GM18951 (cell line): ENCODE measurements at regions not wholly inside any gene's neighbourhood (a gene's known extent, or its start where the extent isn't known, plus 50 kb on each side); places are given as distances from the start of the nearest gene placed in this dataset.
"Not testable (repeated sequence)": the region's sequence is repeated elsewhere in the genome, so short reads cannot be mapped to it uniquely, and the experiment has no call there.

Source experiments
- POLR2A ChIP-seq: IDR thresholded peaks from 4 replicates; pipeline ENCODE4 v1.6.1; 2011; ENCODE audit warnings: mild to moderate bottlenecking; ENCODE audit not compliant: insufficient read length, insufficient read depth; ENCODE audit errors: extremely low read depth
- in situ Hi-C: fragments of 300-500 bp; cut with MboI; formaldehyde crosslinking; loops from one replicate; pipeline ENCODE4 v1.12.0; 2022; ENCODE audit warnings: low sequenced_read_pairs, mixed read lengths, inconsistent platforms; ENCODE audit not compliant: unreplicated experiment

DNA sequence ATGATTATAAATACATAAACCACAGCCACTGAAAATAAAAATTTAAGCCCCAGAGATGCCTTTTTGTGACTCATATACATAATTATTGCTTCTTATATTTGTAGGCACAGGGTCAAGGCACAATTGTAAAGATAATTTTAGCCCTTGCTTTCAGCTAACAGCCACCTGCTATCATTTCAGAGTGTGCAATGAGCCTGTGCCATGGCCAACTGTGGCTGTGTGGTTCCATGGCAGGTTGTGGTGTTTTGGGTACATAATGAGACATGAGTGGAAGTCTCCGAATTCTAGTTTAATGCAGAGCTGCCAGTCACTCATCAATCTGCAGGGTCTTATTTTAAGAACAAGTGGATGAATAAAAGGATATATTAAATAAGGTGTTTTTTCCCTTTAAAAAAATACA, 346.9 kb upstream of the SNX7 start:
- in situ Hi-C loops: no loop called here
- no peak for TF ChIP-seq POLR2A

DNA sequence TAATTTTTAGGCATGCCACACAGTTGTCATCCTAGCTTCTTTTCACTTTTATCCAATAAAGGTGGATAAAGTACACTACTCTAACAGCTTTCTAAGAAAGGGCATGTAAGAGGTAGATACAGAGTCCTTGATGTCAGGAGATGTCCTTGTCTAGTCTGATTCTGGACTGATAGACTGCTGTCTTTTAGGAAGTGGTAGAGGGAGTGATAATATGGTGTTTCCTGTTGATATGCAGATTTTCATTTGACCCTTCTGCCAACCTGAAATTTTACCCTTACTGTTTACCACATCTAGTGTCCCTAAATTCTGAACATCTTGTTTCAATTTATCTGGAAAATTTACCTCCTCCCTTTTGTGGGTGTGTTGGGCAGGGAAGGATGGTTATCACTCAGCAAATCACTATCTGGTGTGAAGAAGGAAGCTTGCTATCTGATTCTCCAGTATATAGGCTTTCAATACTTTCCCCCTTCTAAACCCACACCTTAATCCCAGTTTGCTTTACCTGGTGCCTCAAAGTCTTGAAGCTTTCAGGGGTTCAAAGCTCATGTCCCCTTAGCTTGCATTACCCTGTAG, 354.9 kb upstream of the SNX7 start:
- in situ Hi-C loops: no loop called here
- TF ChIP-seq POLR2A: no peak

DNA sequence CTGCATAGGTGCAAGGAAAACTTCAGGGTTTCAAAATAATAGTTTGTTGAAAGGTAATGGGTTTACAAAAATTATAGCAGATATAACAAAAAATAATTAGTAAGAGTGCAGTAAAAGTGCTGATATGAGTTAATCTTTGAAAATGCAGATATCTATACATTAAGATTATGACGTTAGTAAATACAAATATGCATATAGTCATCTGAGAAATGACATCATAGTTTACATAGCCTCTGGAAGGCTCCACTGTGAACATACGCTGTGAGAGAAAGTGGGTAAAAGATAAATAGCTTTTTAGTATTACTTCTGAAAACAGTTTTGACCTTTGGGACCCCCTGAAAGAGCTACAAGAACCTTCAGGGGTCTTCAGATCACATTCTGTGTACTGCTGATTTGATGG, 356.2 kb upstream of the SNX7 start:
- TF ChIP-seq POLR2A: no peak
- in situ Hi-C loops: no loop called here

DNA sequence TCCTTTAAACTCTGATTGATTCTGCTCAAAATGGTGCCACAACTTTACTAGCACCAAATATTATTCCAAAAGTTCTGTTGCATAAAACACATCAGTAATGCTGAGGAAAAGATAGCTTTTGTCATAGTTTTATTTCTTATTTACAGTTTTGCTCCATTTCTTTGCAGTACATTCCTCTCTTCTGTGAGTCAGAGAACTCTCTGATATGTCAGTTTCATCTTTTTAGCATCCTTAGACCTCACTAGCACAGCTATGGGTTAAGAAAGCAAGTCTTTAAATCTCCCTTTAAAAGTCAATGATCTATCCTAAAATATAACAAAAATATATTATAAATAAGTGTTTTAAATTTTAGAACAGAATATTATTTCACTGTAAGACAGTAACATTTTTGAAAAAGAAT, 356.6 kb upstream of the SNX7 start:
- TF ChIP-seq POLR2A: no peak
- in situ Hi-C loops: no loop called here

DNA sequence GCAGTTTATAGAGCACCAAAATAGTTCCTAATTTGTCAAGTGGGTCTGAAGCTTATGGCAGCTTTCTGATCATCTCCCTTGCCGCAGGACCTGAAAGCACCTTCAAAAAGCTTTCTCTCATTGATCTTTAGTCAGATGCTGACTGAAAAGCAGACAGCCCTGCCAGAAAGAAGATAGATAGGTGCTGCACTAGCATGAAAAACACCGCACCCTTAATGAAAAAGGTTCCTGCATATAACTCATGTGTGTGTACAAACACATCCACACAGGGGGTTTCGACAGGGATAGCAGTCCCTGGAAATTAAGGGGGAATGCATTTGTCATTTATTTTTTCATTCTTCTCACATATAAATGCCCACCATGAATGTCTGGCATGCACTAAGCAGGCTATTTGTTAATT, 361.7 kb upstream of the SNX7 start:
- TF ChIP-seq POLR2A: no peak
- in situ Hi-C loops: no loop called here

DNA sequence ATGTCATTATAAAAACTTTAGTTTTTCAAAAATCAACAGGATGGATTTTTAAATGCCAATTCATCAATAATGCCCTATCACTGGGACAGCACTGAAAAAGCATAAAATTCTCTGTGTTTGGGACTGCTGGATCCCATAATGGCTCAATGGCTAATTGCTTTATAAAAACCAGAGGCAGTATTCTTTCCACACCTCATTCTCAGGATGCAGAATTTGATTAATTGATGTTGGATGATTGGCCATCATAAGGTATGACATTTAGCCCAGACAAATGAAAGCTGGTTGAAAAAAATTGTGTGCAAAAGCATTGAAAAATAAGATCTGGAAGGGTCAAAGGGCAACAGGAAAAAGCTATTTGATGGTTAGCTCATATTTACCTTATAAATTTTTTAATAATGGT, 362.2 kb upstream of the SNX7 start:
- no peak for TF ChIP-seq POLR2A
- in situ Hi-C loops: no loop called here

DNA sequence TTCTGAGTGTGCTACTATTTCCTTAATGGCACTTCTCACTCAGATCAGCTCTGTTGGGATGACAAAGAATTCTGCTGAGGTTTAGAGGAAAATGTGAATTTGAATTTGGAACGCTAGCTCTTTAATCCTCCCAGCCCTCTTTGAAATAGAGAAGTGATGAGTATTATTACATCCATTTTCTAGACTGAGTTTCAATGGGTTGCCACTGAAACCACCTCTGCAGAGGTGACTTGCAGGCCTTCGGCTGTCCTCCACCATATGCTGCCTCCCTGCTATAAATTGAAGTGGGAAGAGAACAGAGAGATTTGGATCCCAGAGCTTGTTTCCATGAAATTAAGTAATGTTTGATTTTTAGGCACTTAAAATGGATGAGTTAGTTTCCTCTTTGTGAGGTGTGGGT, 363.2 kb upstream of the SNX7 start:
- in situ Hi-C loops: no loop called here
- TF ChIP-seq POLR2A: no peak

DNA sequence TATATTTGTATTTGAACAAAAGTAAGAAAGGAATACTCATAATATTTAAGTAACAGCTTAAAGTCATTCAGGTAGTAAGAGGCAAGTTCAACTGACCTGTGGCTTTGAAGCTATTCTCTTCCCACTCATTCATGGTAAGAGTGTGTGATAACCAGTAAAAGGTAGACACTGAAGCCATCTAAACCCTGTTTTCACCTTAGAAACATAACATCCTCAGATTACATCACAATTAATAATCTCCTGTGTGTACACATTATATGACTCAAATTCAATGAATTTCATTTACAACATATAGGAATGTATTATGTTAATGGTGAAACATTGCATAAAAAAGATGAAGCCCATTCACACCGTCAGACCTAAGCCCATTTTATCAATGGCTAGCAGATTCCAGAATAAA, 364.8 kb upstream of the SNX7 start:
- in situ Hi-C loops: no loop called here
- no peak for TF ChIP-seq POLR2A

DNA sequence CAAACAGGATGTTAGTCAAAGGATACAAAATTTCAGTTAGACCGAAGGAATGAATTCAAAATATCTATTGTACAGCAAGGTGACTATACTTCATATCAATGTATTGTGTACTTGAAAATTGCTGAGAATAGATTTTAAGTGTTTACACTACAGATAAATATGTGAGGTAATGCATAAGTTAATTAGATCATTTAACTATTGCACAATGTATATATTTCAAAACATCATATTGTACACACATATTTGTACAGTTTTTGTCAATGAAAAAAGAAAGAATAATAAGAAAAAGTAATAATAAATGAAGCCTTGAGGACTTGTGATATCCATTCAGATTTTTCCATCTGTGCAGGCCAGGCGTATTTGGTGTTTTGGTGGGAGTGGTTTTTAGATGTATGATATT, 367.4 kb upstream of the SNX7 start:
- TF ChIP-seq POLR2A: no peak
- in situ Hi-C loops: no loop called here

DNA sequence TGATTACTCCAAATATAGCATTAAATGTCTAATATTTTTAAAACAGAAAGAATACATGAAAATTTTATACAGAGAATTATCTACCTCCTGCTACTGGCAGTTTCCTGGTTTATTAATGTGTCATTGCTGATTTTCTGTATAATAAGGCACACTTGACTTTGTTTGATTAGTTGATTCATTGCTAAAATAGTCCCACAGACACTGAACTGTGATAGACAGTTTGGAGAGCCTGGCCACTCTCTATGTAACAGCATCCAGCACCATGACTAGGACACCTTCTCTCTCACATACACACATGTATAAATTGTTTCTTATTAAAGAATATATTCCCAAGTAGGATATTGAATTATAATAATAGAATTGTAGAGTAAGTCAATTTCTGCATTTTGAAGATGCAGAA, 368.5 kb upstream of the SNX7 start:
- in situ Hi-C loops: no loop called here
- no peak for TF ChIP-seq POLR2A

DNA sequence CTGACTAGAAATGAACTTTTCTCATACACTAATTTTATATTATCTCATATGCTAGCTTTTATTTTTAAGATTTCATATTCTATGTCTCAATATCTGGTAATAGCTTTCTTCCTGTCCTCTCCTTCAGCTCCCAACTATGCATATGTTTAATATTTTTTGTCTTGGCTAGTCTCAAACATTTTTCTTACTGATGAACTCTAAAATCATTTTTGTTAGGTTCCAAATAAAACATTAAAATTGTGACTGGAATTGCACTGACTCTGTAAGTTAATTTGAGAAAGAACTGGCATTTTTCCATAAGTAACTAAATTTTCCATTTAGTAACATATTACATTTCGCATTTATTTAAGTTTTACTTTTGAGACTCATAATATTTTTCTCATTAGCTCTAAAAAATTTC, 368.5 kb upstream of the DPYD start:
- in situ Hi-C loops: no loop called here

DNA sequence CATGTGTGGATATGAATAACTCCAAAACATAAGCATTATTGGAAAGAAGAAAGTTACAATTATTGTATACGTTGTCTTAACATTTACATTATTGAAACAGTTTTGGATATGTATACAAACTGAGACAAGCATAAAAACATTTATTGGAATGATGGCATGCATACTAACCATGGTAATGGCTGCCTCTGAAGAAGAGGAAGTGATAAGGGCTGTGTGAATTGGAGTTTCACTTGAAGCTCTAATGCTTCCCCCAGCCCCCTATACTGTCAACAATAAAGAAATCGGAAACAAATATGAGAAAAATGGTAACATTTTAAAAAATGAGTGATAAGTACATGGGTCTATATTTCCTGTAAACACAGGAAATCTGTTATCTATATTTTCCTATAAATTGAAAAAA, 367.7 kb upstream of the DPYD start:
- in situ Hi-C loops: no loop called here
- no peak for TF ChIP-seq POLR2A

More for the DNA sequence above, 368.5 kb upstream of the DPYD start:
- no peak for TF ChIP-seq POLR2A

DNA sequence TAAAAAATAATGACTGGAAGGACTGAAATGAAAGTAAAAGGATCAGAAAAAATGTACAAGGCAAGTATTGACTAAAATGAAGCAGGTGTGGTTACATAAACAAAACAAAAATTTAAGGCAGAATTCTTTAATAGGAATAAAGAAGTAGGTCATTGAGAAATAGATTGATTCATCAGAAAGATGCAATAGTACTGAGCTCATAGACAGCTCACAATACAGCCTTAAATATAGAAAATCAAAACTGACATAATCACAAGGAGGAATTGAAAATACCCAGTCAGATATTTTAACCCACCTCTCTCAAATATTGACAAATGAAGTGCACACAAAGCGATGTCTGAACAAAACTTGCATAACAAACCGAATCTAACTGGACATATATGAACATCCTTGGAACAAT, 366.8 kb upstream of the DPYD start:
- in situ Hi-C loops: no loop called here
- no peak for TF ChIP-seq POLR2A

DNA sequence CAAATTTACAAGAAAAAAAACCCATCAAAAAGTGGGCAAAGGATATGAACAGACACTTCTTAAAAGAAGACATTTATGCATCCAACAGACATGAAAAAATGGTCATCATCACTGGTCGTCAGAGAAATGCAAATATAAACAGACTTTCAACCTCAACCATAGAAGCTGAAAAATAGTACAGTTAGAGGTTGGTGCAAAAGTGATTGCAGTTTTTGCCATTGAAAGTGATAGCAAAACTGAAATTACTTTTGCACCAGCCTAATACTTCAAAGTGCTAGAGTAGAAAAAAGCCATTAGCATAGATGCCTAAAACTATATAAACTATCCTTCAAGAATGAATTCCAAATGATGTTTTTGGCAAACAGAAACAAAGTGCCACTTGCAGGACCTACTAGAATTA, 365.8 kb upstream of the DPYD start:
- TF ChIP-seq POLR2A: no peak
- in situ Hi-C loops: no loop called here

DNA sequence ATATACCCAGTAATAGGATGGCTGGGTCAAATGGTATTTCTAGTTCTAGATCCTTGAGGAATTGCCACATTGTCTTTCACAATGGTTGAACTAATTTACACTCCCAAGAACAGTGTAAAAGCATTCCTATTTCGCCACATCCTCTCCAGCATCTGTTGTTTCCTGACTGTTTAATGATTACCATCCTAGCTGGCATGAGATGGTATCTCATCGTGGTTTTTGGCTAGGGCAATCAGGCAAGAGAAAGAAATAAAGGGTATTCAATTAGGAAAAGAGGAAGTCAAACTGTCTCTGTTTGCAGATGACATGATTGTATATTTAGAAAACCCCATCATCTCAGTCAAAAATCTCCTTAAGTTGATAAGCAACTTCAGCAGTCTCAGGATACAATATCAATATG, 364.5 kb upstream of the DPYD start:
- in situ Hi-C loops: not testable (repeated sequence)
